ENCODE measurements at regions not wholly inside any gene's neighbourhood (a gene's known extent, or its start where the extent isn't known, plus 50 kb on each side); places are given as distances from the start of the nearest gene placed in this dataset.
"Not testable (repeated sequence)": the region's sequence is repeated elsewhere in the genome, so short reads cannot be mapped to it uniquely, and the experiment has no call there.

GRCh38 chr10:90286406-90286805, 571.4 kb downstream of the HTR7 start:
- Histone ChIP-seq H3K4me3 (ENCODE audit: low read length in 2 of 2) (no peak overlapping the region), H3K4me1 (ENCODE audit: control insufficient read depth in 2 of 2, insufficient read depth in 2 of 2, low read length in 2 of 2) (no peaks in the 10 kb centered on the region), H3K9me3 (ENCODE audit: control insufficient read depth in 2 of 2, insufficient read depth in 1 of 2, low read length in 1 of 2) (no peaks in the 10 kb centered on the region), H3K27me3 (ENCODE audit: control insufficient read depth in 2 of 2, insufficient read depth in 1 of 2, low read length in 1 of 2) (no peaks in the 10 kb centered on the region), H3K36me3 (ENCODE audit: control insufficient read depth in 2 of 2, insufficient read depth in 2 of 2, low read length in 1 of 2) (no peaks in the 10 kb centered on the region), H3K27ac (ENCODE audit: low read depth in 1 of 2, low read length in 1 of 2) (no peak overlapping the region)
- WGBS, result 99% methylated on average over 2 of the region's 2 CpGs
- no peak for DNase-seq (ENCODE audit: low read depth in 6 of 9, low spot score in 9 of 9)

GRCh38 chr10:90286941-90287340, 570.9 kb downstream of the HTR7 start:
- Histone ChIP-seq H3K4me1 (ENCODE audit: control insufficient read depth in 2 of 2, insufficient read depth in 2 of 2, low read length in 2 of 2) (no peaks in the 10 kb centered on the region), H3K27me3 (ENCODE audit: control insufficient read depth in 2 of 2, insufficient read depth in 1 of 2, low read length in 1 of 2) (no peaks in the 10 kb centered on the region), H3K9me3 (ENCODE audit: control insufficient read depth in 2 of 2, insufficient read depth in 1 of 2, low read length in 1 of 2) (no peaks in the 10 kb centered on the region), H3K36me3 (ENCODE audit: control insufficient read depth in 2 of 2, insufficient read depth in 2 of 2, low read length in 1 of 2) (no peaks in the 10 kb centered on the region), H3K27ac (ENCODE audit: low read depth in 1 of 2, low read length in 1 of 2) (no peak overlapping the region), H3K4me3 (ENCODE audit: low read length in 2 of 2) (no peak overlapping the region)
- WGBS, result 97% methylated on average over 1 of the region's 1 CpG
- no peak for DNase-seq (ENCODE audit: low read depth in 6 of 9, low spot score in 9 of 9)

- no peak for DNase-seq (ENCODE audit: low read depth in 6 of 9, low spot score in 9 of 9)
- Histone ChIP-seq H3K27me3 (ENCODE audit: control insufficient read depth in 2 of 2, insufficient read depth in 1 of 2, low read length in 1 of 2) (no peaks in the 10 kb centered on the region), H3K9me3 (ENCODE audit: control insufficient read depth in 2 of 2, insufficient read depth in 1 of 2, low read length in 1 of 2) (no peaks in the 10 kb centered on the region), H3K4me1 (ENCODE audit: control insufficient read depth in 2 of 2, insufficient read depth in 2 of 2, low read length in 2 of 2) (no peaks in the 10 kb centered on the region), H3K27ac (ENCODE audit: low read depth in 1 of 2, low read length in 1 of 2) (no peak overlapping the region), H3K4me3 (ENCODE audit: low read length in 2 of 2) (no peak overlapping the region), H3K36me3 (ENCODE audit: control insufficient read depth in 2 of 2, insufficient read depth in 2 of 2, low read length in 1 of 2) (no peaks in the 10 kb centered on the region)
- WGBS, result 30% methylated on average over 1 of the region's 1 CpG
Observed at GRCh38 chr10:90288391-90288933, 569.4 kb downstream of the HTR7 start.

- no peak for DNase-seq (ENCODE audit: low read depth in 6 of 9, low spot score in 9 of 9)
- WGBS, result 14% methylated on average over 1 of the region's 1 CpG
- Histone ChIP-seq H3K4me3 (ENCODE audit: low read length in 2 of 2) (no peak overlapping the region), H3K36me3 (ENCODE audit: control insufficient read depth in 2 of 2, insufficient read depth in 2 of 2, low read length in 1 of 2) (no peaks in the 10 kb centered on the region), H3K9me3 (ENCODE audit: control insufficient read depth in 2 of 2, insufficient read depth in 1 of 2, low read length in 1 of 2) (no peaks in the 10 kb centered on the region), H3K4me1 (ENCODE audit: control insufficient read depth in 2 of 2, insufficient read depth in 2 of 2, low read length in 2 of 2) (no peaks in the 10 kb centered on the region), H3K27me3 (ENCODE audit: control insufficient read depth in 2 of 2, insufficient read depth in 1 of 2, low read length in 1 of 2) (no peaks in the 10 kb centered on the region), H3K27ac (ENCODE audit: low read depth in 1 of 2, low read length in 1 of 2) (no peak overlapping the region)
Observed at GRCh38 chr10:90289037-90289436, 568.8 kb downstream of the HTR7 start.

- WGBS, result 86% methylated on average over 4 of the region's 4 CpGs
- H3K4me1 ChIP-seq (ENCODE audit: control insufficient read depth in 2 of 2, insufficient read depth in 2 of 2, low read length in 2 of 2), result no peaks in the 10 kb centered on the region
- no peak for DNase-seq (ENCODE audit: low read depth in 6 of 9, low spot score in 9 of 9)
Observed at GRCh38 chr10:90293616-90294015, 564.2 kb downstream of the HTR7 start.

GRCh38 chr10:90294821-90295540, 562.9 kb downstream of the HTR7 start:
- H3K4me3 ChIP-seq (ENCODE audit: low read length in 2 of 2); H3K27ac ChIP-seq (ENCODE audit: low read depth in 1 of 2, low read length in 1 of 2); H3K36me3 ChIP-seq (ENCODE audit: control insufficient read depth in 2 of 2, insufficient read depth in 2 of 2, low read length in 1 of 2); DNase-seq (ENCODE audit: low read depth in 6 of 9, low spot score in 9 of 9); H3K9me3 ChIP-seq (ENCODE audit: control insufficient read depth in 2 of 2, insufficient read depth in 1 of 2, low read length in 1 of 2); H3K4me1 ChIP-seq (ENCODE audit: control insufficient read depth in 2 of 2, insufficient read depth in 2 of 2, low read length in 2 of 2); H3K27me3 ChIP-seq (ENCODE audit: control insufficient read depth in 2 of 2, insufficient read depth in 1 of 2, low read length in 1 of 2): not testable (repeated sequence)
- WGBS, result 95% methylated on average over 11 of the region's 11 CpGs

More at GRCh38 chr10:90293616-90294015, 564.2 kb downstream of the HTR7 start:
- Histone ChIP-seq H3K9me3 (ENCODE audit: control insufficient read depth in 2 of 2, insufficient read depth in 1 of 2, low read length in 1 of 2) (no peaks in the 10 kb centered on the region), H3K4me3 (ENCODE audit: low read length in 2 of 2) (no peak overlapping the region), H3K27ac (ENCODE audit: low read depth in 1 of 2, low read length in 1 of 2) (no peak overlapping the region), H3K27me3 (ENCODE audit: control insufficient read depth in 2 of 2, insufficient read depth in 1 of 2, low read length in 1 of 2) (no peaks in the 10 kb centered on the region), H3K36me3 (ENCODE audit: control insufficient read depth in 2 of 2, insufficient read depth in 2 of 2, low read length in 1 of 2) (no peaks in the 10 kb centered on the region)

GRCh38 chr10:90302031-90302430, 555.8 kb downstream of the HTR7 start:
- not testable (repeated sequence) for H3K27me3 ChIP-seq (ENCODE audit: control insufficient read depth in 2 of 2, insufficient read depth in 1 of 2, low read length in 1 of 2); H3K27ac ChIP-seq (ENCODE audit: low read depth in 1 of 2, low read length in 1 of 2); H3K9me3 ChIP-seq (ENCODE audit: control insufficient read depth in 2 of 2, insufficient read depth in 1 of 2, low read length in 1 of 2); H3K4me1 ChIP-seq (ENCODE audit: control insufficient read depth in 2 of 2, insufficient read depth in 2 of 2, low read length in 2 of 2); H3K36me3 ChIP-seq (ENCODE audit: control insufficient read depth in 2 of 2, insufficient read depth in 2 of 2, low read length in 1 of 2); DNase-seq (ENCODE audit: low read depth in 6 of 9, low spot score in 9 of 9); H3K4me3 ChIP-seq (ENCODE audit: low read length in 2 of 2)
- WGBS, result 25% methylated on average over 7 of the region's 7 CpGs

- no peaks in the 10 kb centered on the region for H3K4me1 ChIP-seq (ENCODE audit: control insufficient read depth in 2 of 2, insufficient read depth in 2 of 2, low read length in 2 of 2)
- H3K9me3 ChIP-seq (ENCODE audit: control insufficient read depth in 2 of 2, insufficient read depth in 1 of 2, low read length in 1 of 2), result no peaks in the 10 kb centered on the region
- WGBS, result 94% methylated on average over 8 of the region's 8 CpGs
- H3K4me3 ChIP-seq (ENCODE audit: low read length in 2 of 2), result no peak overlapping the region
- no peaks in the 10 kb centered on the region for H3K36me3 ChIP-seq (ENCODE audit: control insufficient read depth in 2 of 2, insufficient read depth in 2 of 2, low read length in 1 of 2)
- DNase-seq (ENCODE audit: low read depth in 6 of 9, low spot score in 9 of 9), result no peak
- no peaks in the 10 kb centered on the region for H3K27me3 ChIP-seq (ENCODE audit: control insufficient read depth in 2 of 2, insufficient read depth in 1 of 2, low read length in 1 of 2)
- no peak overlapping the region for H3K27ac ChIP-seq (ENCODE audit: low read depth in 1 of 2, low read length in 1 of 2)
Observed at GRCh38 chr10:90302758-90303481, 554.9 kb downstream of the HTR7 start.

GRCh38 chr10:90304533-90304932, 553.3 kb downstream of the HTR7 start:
- no peaks in the 10 kb centered on the region for H3K27me3 ChIP-seq (ENCODE audit: control insufficient read depth in 2 of 2, insufficient read depth in 1 of 2, low read length in 1 of 2)
- no peak overlapping the region for H3K4me3 ChIP-seq (ENCODE audit: low read length in 2 of 2)
- no peak for DNase-seq (ENCODE audit: low read depth in 6 of 9, low spot score in 9 of 9)
- H3K27ac ChIP-seq (ENCODE audit: low read depth in 1 of 2, low read length in 1 of 2), result no peak overlapping the region
- no peaks in the 10 kb centered on the region for H3K36me3 ChIP-seq (ENCODE audit: control insufficient read depth in 2 of 2, insufficient read depth in 2 of 2, low read length in 1 of 2)
- H3K4me1 ChIP-seq (ENCODE audit: control insufficient read depth in 2 of 2, insufficient read depth in 2 of 2, low read length in 2 of 2), result no peaks in the 10 kb centered on the region
- H3K9me3 ChIP-seq (ENCODE audit: control insufficient read depth in 2 of 2, insufficient read depth in 1 of 2, low read length in 1 of 2), result no peaks in the 10 kb centered on the region
- 0% methylated on average over 1 of the region's 1 CpG for WGBS
